Fibroblast of the conjunctiva (primary cell): ENCODE measurements at regions not wholly inside any gene's neighbourhood (a gene's known extent, or its start where the extent isn't known, plus 50 kb on each side); places are given as distances from the start of the nearest gene placed in this dataset.
A peak's percentile ranks its signal among the peaks of the same experiment; 100 is the strongest.
"Not testable (repeated sequence)": the region's sequence is repeated elsewhere in the genome, so short reads cannot be mapped to it uniquely, and the experiment has no call there.

Source experiments
- DNase-seq: peaks from one replicate; pipeline ENCODE4 v3.0.0-alpha.2; 2010; ENCODE audit warnings: low read depth

DNA sequence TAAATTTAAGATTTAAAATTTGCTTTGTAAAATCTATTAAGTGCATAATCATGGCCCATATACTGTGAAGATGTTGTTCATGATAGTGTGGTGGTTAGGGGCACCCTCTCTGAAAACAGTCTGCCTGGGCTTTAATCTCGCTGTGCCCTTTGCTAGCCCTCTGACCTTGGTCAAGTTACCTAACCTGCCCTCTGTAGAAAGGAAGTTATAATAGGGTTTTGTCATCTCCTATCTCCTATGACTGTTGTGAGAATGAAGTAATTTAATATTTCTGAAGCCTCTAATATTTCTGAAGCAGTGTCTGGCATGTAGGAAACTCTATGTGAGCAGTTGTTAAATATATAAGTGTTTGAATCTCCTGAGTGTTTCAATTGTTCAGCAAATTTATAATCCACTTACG, 116.6 kb upstream of the IVNS1ABP start:
- DNase-seq, result no peak

DNA sequence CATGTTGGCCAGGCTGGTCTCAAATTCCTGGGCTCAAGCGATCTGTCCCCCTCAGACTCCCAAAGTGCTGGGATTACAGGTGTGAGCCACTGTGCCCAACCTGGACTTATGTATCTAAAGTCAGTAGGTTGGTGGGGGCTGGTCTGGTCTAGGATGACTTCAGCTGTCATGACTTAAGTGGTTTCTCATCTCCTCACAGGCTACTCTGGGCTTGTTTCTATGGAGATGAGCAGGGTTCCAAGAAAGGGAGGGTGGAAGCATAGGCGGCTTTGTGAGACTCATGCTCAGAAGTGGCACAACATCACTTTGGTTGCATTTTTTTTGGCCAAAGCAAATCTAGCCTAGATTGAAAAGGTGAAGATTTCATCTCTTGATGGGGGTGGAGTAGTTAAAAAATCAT, 115.9 kb upstream of the IVNS1ABP start:
- no peak for DNase-seq

DNA sequence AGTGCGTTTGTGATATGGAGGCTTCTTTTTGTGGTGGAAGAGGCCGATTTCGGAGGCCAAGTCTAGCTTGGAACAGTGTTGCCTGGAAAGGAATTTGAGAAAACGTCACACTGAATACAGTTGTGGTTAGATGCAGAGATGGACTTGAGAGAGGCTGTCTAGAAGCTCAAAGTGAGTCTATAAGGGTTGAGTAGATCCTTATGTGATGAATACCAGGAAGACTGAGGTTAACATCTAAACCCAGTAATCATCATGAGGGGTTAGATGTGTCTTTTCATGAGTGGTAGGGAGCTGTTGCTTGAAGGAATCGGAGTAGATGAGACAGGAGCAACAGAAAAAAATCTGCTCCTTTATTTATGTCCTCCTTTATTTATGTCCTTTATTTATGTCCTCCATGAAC, 114.6 kb upstream of the IVNS1ABP start:
- DNase-seq, result no peak

DNA sequence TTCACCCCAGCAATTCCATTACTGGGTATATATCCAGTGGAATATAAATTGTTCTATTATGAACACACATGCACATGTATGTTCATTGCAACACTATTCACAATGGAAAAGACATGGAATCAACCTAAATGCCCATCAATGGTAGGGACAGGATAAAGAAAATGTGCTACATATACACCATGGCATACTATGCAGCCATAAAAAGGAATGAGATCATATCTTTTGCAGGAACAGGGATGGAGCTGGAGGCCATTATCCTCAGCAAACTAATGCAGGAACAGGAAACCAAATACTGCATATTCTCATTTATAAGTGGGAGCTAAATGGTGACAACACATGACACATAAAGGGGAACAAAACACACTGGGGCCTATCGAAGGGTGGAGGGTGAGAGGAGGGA, 112.6 kb upstream of the IVNS1ABP start:
- DNase-seq, result not testable (repeated sequence)

DNA sequence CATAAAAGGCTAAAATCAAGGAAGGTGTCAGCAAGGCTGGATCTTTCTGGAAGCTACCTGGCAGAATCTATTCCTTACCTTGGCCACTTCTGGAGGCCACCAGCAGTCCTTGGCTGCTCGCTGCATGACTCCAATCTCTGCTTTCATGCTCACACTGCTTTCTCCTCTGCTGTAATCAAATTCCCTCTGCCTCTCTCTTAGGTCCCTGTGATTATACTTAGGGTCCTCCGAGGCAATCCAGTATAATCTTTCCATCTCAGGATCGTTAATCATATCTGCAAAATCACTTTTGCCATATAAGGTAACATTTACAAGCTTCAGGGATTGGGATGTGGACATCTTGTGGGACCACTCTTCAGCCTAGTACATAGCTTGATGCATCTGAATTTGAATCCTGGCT, 110.7 kb upstream of the IVNS1ABP start:
- no peak for DNase-seq

DNA sequence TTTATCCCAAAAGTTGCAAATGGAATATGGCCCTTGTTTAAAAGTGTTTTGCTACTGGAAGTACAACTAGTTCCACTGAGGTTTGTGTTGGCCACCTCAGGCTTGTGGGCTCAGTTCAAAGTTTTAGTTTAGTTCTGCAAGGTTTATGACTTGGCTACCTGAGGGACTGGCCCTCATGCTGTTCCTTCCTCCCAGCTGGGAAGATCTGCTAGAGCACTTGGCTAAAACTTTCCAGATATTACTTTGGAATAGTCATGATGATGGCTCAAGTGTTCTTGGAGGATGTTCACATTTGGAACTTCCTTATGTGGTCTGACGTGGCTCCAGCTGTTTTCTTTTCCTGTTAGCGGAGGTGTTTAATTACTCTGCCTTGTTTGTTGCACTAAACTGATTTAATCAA, 110.2 kb upstream of the IVNS1ABP start:
- no peak for DNase-seq

DNA sequence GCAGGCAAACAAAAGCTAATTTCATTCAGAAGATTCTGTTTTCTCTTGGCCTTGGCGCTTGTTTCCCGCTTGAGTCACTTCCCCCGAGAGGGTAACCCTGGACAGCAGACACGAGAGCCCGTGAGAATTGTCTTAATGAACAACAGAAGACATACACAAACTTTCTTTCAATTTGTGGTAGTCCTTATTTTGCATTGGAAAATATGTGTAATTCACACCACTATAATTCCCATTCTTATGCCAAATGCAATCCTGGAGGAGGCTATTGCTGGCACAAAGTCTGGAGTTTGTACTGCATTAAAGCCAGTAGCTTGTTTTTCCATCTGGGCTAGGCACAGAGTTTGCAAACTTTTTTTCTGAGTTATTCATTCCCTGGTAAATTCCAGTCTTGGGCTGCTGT, 109.8 kb upstream of the IVNS1ABP start:
- peak; percentile 28 for DNase-seq

GRCh38 chr1:185425163-185425562, 108.1 kb upstream of the IVNS1ABP start:
- no peak for DNase-seq

- DNase-seq, result no peak
Observed at GRCh38 chr1:185421485-185422107, 104.6 kb upstream of the IVNS1ABP start.

GRCh38 chr1:185420588-185421081, 103.6 kb upstream of the IVNS1ABP start:
- no peak for DNase-seq

DNA sequence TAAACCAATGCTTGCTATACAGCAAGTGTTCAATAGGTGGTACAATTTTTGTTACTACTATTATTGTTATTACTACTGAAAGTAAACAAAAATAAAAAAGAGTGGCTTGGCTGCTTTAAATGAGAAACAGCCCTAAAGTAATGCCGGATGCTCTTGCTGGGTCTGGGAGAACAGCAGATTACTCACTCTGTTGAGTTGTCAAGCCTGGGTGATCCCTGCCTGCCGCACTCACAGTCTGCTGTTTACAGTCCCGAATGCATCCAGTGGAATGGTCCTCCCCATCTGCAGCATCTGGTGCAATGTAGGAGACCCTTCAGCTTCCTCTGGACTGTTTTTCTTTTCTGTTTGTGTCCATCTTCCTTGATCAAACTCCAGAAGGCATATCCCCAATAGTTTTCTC, 102.7 kb upstream of the IVNS1ABP start:
- no peak for DNase-seq

- no peak for DNase-seq
Observed at GRCh38 chr1:185418472-185418871, 101.4 kb upstream of the IVNS1ABP start.

- DNase-seq, result no peak
Observed at GRCh38 chr1:185412385-185413087, 95.5 kb upstream of the IVNS1ABP start.

GRCh38 chr1:185409763-185410528, 92.9 kb upstream of the IVNS1ABP start:
- DNase-seq, result no peak

DNA sequence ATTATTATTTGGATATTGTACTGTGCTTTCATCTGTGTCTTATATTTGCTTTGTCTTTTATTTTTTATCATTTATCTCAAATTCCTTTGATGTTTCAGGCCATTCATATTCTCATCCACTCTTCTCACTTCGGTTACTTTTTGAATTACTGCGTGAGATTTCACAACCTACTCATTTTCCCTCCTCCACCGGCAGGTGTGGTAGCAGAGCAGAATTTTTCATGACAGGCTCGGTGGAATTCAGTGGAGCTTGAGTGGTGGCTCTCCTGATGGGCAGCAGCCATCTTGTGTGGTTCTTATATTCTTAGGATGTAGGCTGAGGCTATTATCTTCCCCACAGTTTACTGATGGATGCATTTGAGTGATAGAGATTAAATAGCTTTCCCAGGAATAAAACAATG, 92.3 kb upstream of the IVNS1ABP start:
- no peak for DNase-seq

DNA sequence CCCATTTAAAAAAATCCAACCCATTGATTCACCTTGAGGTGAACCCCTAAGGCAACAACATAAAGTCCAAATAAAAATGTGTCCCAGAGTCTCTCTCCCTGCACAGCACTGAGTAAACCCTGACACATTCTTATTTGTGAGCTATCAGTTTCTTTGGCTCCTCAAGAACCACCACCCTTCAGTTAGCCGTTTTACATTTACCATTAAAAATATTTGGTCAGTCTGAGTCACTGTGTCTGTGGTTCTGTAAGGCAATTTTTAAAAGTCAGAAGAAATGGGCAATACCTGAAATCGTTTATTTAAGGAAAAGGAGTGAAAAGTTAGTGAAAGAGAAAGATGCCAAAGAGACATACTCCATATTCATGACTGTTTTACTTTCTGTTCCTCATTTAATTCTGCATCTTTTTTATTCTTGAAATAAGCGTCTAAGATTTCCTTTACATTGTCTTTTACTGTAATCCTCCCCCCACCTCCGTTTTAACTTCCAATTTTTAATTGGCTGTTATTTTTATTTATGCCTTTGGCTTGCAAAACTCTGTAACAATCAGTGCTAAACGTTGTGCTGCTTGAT, 91.7 kb upstream of the IVNS1ABP start:
- DNase-seq, result no peak

GRCh38 chr1:185406691-185407009, 89.6 kb upstream of the IVNS1ABP start:
- DNase-seq, result no peak

DNA sequence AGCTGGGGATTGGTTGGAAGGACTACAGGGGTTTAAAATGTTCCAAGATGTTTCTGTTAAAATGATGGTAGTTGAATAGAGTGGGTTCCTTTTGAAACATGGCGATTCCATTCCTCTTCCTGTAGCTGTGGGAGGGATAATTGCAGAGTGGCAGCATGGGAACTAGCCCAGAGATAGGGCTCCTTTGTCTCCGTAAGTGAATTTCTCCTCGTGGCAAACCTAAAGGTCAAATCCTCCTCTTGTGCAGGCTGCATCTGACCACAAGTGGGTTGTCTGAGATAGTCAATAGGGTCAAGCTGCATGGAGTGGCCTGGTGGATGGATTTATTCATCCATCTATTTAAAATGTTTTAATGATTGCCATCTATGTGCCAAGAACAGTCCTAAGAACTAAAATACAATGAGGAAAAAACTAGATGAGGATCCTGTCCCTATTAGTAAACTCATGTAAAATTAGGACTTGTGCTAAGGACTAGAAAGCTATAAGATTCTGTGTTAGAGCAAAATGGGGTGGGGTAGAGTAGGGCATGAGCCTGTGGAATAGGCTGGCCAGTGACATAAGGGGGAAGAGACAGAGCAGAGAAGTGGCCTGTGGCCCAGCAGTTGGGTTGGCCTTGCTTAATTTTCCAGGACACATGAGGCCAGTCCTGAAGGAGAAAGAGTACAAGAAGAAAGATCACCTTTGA, 89.1 kb upstream of the IVNS1ABP start:
- DNase-seq, result no peak

GRCh38 chr1:185404907-185405568, 88.0 kb upstream of the IVNS1ABP start:
- no peak for DNase-seq

DNA sequence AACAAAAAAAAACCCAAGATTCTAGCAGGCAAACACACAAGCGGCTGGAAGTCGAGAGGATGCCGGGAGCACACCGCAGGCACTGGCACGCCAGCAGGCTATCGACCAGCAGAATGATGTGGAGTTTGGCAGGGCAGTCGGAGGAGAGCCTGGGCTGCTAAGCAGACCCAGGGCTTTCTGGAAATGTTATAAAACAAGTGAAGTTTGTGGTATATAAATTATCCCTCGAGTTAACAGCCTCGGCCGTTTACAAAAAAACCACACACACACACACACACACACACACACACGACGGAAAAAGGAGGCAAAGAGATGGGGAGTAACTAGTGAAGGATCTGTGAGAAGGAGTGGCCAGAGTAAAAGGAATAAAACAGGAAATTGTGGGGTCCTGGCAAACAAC, 87.2 kb upstream of the IVNS1ABP start:
- DNase-seq, result no peak

DNA sequence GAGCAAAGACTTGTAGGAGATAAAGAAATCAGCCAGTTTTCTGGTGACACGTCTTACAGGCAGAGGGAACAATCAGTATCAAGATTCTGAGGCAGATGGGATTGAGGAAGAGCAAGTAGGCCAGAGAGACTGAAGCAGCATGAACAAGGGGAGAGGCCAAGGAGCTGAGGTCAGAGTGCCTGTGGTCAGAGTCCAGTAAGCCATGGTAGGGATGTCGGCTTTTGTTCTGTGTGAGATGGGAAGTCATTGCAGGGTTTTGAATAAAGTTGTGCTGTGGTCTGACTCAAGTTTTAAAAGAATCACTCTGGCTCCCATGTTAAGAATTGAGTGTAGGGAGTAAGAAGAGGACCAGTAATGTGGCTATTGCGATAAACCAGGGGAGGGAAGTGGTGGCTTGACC, 85.9 kb upstream of the IVNS1ABP start:
- no peak for DNase-seq

DNA sequence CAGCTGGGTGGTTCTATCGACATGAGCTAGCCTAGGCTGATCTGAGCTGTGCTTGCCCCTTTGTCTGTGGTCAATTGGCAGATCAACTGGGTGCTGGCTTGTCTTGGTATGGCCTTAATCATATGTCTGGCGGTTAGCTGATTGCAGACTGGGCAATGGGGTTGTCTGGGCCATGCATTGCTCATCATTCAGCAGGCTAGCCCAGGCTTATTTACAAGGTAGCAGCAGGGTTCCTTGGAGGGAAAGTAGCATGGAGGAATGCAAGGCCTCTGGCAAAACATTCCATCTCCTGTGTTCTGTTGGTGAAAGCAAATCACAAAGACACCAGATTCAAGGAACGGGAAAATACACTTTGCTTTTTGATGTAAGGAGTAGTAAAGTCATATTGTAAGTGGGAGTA, 84.0 kb upstream of the IVNS1ABP start:
- DNase-seq, result no peak
